Lower lobe of right lung (tissue), 2 donors: ENCODE measurements at regions not wholly inside any gene's neighbourhood (a gene's known extent, or its start where the extent isn't known, plus 50 kb on each side); places are given as distances from the start of the nearest gene placed in this dataset.
"Not testable (repeated sequence)": the region's sequence is repeated elsewhere in the genome, so short reads cannot be mapped to it uniquely, and the experiment has no call there.

Experiments
- ATAC-seq, 2 donors: fragments of 200-7000 bp; cut with Tn5 transposase; one replicate each; pipeline ENCODE4 v1.9.1; 2020 to 2022; ENCODE audit warnings: mild to moderate bottlenecking in 2 of 2, moderate library complexity in 2 of 2
- DNase-seq: peaks from one replicate; pipeline ENCODE4 v3.0.0-alpha.2; 2020
- H3K27ac ChIP-seq: fragments of 200-600 bp; one replicate; pipeline ENCODE4 v1.8.0; 2022
- H3K27me3 ChIP-seq: fragments of 200-600 bp; one replicate; pipeline ENCODE4 v1.8.0; 2022; ENCODE audit warnings: low read depth
- H3K36me3 ChIP-seq: fragments of 200-600 bp; one replicate; pipeline ENCODE4 v1.8.0; 2022; ENCODE audit warnings: mild to moderate bottlenecking
- H3K4me1 ChIP-seq: fragments of 200-600 bp; one replicate; pipeline ENCODE4 v1.8.0; 2022
- H3K4me3 ChIP-seq: fragments of 200-600 bp; one replicate; pipeline ENCODE4 v1.8.0; 2022; ENCODE audit warnings: mild to moderate bottlenecking
- H3K9me3 ChIP-seq: fragments of 200-600 bp; one replicate; pipeline ENCODE4 v1.8.0; 2022
- CTCF ChIP-seq: fragments of 200-600 bp; IDR thresholded peaks from one replicate; pipeline ENCODE4 v1.8.0; 2022; ENCODE audit warnings: antibody characterized with exemption, mild to moderate bottlenecking
- intact Hi-C: fragments of 100-400 bp; cut with DNase I; formaldehyde crosslinking; loops from one replicate; pipeline ENCODE4 v1.11.0; 2022
- donor health status: DM: no; HTN: yes; CAD: no; lungs with severe emphysema.

GRCh38 chr18:11480692-11481091, 128.7 kb upstream of the SLC35G4 start:
- no peak for TF ChIP-seq CTCF
- intact Hi-C loops, result no loop called here
- Histone ChIP-seq H3K9me3 (no peaks in the 10 kb centered on the region), H3K4me1 (no peaks in the 10 kb centered on the region), H3K4me3 (no peak overlapping the region), H3K27ac (no peak overlapping the region), H3K27me3 (peaks cover 6% of the 10 kb centered on the region), H3K36me3 (no peaks in the 10 kb centered on the region)
- ATAC-seq (no peak), DNase-seq (no peak)

GRCh38 chr18:11479031-11479430, 130.4 kb upstream of the SLC35G4 start:
- H3K27ac ChIP-seq, H3K4me3 ChIP-seq, intact Hi-C loops, H3K4me1 ChIP-seq, ATAC-seq, DNase-seq, H3K36me3 ChIP-seq, H3K9me3 ChIP-seq, H3K27me3 ChIP-seq: not testable (repeated sequence)

GRCh38 chr18:11470941-11471340, 138.5 kb upstream of the SLC35G4 start:
- Histone ChIP-seq H3K36me3 (no peaks in the 10 kb centered on the region), H3K27me3 (no peaks in the 10 kb centered on the region), H3K27ac (no peak overlapping the region), H3K4me1 (no peaks in the 10 kb centered on the region), H3K9me3 (no peaks in the 10 kb centered on the region), H3K4me3 (no peak overlapping the region)
- intact Hi-C loops, result no loop called here
- ATAC-seq (no peak), DNase-seq (no peak)
- TF ChIP-seq CTCF, result no peak

GRCh38 chr18:11468617-11469016, 140.8 kb upstream of the SLC35G4 start:
- no peak overlapping the region for H3K27ac ChIP-seq
- no peak overlapping the region for H3K4me3 ChIP-seq
- no peaks in the 10 kb centered on the region for H3K27me3 ChIP-seq
- intact Hi-C loops, result no loop called here
- no peaks in the 10 kb centered on the region for H3K36me3 ChIP-seq
- DNase-seq, result no peak
- no peaks in the 10 kb centered on the region for H3K4me1 ChIP-seq
- no peaks in the 10 kb centered on the region for H3K9me3 ChIP-seq
- no peak for ATAC-seq
- no peak for TF ChIP-seq CTCF

GRCh38 chr18:11468120-11468519, 141.3 kb upstream of the SLC35G4 start:
- Histone ChIP-seq H3K27me3 (no peaks in the 10 kb centered on the region), H3K36me3 (no peaks in the 10 kb centered on the region), H3K27ac (no peak overlapping the region), H3K9me3 (no peaks in the 10 kb centered on the region), H3K4me1 (no peaks in the 10 kb centered on the region), H3K4me3 (no peak overlapping the region)
- DNase-seq (no peak), ATAC-seq (no peak)
- intact Hi-C loops, result no loop called here
- TF ChIP-seq CTCF, result no peak

GRCh38 chr18:11467611-11468010, 141.8 kb upstream of the SLC35G4 start:
- TF ChIP-seq CTCF, result no peak
- no peaks in the 10 kb centered on the region for H3K4me1 ChIP-seq
- no peaks in the 10 kb centered on the region for H3K27me3 ChIP-seq
- intact Hi-C loops, result no loop called here
- no peak overlapping the region for H3K4me3 ChIP-seq
- H3K27ac ChIP-seq, result no peak overlapping the region
- H3K9me3 ChIP-seq, result no peaks in the 10 kb centered on the region
- ATAC-seq, result no peak
- H3K36me3 ChIP-seq, result no peaks in the 10 kb centered on the region
- DNase-seq, result no peak
